ENCODE measurements at regions not wholly inside any gene's neighbourhood (a gene's known extent, or its start where the extent isn't known, plus 50 kb on each side); places are given as distances from the start of the nearest gene placed in this dataset.

- TF ChIP-seq CTCF (conservative IDR thresholded peaks at IDR 0.05; ENCODE audit: low read depth, low read length): no peak
- DNase-seq (ENCODE audit: low read depth): no peak
- no peak overlapping the region for H3K4me3 ChIP-seq (ENCODE audit: low read depth, low read length)
These were observed 114.6 kb downstream of the IER5 start for GRCh38 chr1:181202986-181203555.

GRCh38 chr1:181204530-181204929 lies 116.0 kb downstream of the IER5 start:
- H3K4me3 ChIP-seq (ENCODE audit: low read depth, low read length): no peak overlapping the region
- TF ChIP-seq CTCF (conservative IDR thresholded peaks at IDR 0.05; ENCODE audit: low read depth, low read length): no peak
- DNase-seq (ENCODE audit: low read depth): no peak

- no peak for DNase-seq (ENCODE audit: low read depth)
- TF ChIP-seq CTCF (conservative IDR thresholded peaks at IDR 0.05; ENCODE audit: low read depth, low read length): no peak
- no peak overlapping the region for H3K4me3 ChIP-seq (ENCODE audit: low read depth, low read length)
These were observed 117.4 kb downstream of the IER5 start for GRCh38 chr1:181205901-181206300.

GRCh38 chr1:181206513-181206912 lies 118.0 kb downstream of the IER5 start:
- no peak for DNase-seq (ENCODE audit: low read depth)
- TF ChIP-seq CTCF (conservative IDR thresholded peaks at IDR 0.05; ENCODE audit: low read depth, low read length): no peak
- no peak overlapping the region for H3K4me3 ChIP-seq (ENCODE audit: low read depth, low read length)

- H3K4me3 ChIP-seq (ENCODE audit: low read depth, low read length): no peak overlapping the region
- DNase-seq (ENCODE audit: low read depth): no peak
- no peak for TF ChIP-seq CTCF (conservative IDR thresholded peaks at IDR 0.05; ENCODE audit: low read depth, low read length)
These were observed 118.7 kb downstream of the IER5 start for GRCh38 chr1:181206979-181207790.

- TF ChIP-seq CTCF (conservative IDR thresholded peaks at IDR 0.05; ENCODE audit: low read depth, low read length): no peak
- no peak overlapping the region for H3K4me3 ChIP-seq (ENCODE audit: low read depth, low read length)
- no peak for DNase-seq (ENCODE audit: low read depth)
These were observed 119.6 kb downstream of the IER5 start for GRCh38 chr1:181208083-181208482.

GRCh38 chr1:181208967-181209366 lies 120.5 kb downstream of the IER5 start:
- TF ChIP-seq CTCF (conservative IDR thresholded peaks at IDR 0.05; ENCODE audit: low read depth, low read length): no peak
- no peak for DNase-seq (ENCODE audit: low read depth)
- H3K4me3 ChIP-seq (ENCODE audit: low read depth, low read length): no peak overlapping the region
